IPS DF 4.7 (cell line): ENCODE measurements at regions not wholly inside any gene's neighbourhood (a gene's known extent, or its start where the extent isn't known, plus 50 kb on each side); places are given as distances from the start of the nearest gene placed in this dataset.
"Not testable (repeated sequence)": the region's sequence is repeated elsewhere in the genome, so short reads cannot be mapped to it uniquely, and the experiment has no call there.

Source experiments
- DNase-seq: peaks from one replicate; pipeline ENCODE4 v3.0.0-alpha.2; 2013; ENCODE audit warnings: low spot score; ENCODE audit errors: extremely low read depth

DNA sequence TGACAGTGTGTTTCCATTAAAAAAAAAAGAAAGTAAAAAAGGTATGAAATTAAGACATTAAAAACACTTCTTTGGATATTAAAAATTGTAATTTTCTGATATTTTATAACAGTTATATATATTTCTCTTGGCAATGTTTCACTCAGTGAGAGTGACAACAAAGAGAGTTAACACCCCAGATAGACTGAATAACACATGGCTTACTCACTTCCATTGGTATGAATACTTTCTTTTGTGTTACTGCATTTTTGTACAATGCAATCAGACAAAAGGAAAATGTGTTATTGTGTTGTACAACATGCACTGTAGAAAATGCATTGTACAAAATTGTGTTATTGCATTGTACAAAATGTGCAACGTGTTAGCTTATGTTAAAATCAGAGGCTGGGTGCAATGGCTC, 676.6 kb upstream of the AMELY start:
- DNase-seq = not testable (repeated sequence)

DNA sequence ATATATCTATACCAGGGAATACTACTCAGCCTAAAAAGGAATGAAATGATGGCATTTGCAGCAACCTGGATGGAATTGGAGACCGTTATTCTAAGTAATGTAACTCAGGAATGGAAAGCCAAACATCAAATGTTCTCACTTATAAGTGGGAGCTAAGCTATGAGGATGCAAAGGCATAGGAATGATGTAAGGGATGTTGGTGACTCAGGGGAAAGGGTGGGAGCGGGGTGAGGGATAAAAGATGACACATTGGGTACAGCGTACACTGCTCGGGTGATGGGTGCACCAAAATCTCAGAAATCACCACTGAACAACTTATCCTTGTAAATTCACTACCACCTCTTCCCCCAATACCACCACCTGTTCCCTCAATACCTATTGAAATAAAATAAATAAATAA, 651.0 kb upstream of the AMELY start:
- no peak for DNase-seq

DNA sequence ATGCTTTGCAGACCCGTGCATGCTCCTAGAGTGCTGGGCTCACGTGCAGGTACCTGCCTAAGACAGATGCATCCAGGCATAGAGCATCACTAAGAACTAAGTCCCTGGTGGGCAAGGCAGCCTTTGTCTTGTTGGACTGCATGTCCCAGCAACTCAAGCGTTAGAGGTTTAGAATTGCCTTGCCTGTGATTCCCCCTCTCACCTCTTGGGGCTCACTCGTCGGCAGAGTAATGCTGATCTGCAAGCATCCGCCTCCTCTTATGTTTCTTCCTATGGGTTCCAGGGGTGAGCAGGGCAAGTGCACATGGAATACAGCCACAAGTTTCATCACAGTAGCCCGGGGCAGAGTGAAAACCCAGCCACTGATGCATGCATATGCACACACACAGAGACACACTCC, 646.1 kb upstream of the AMELY start:
- no peak for DNase-seq

DNA sequence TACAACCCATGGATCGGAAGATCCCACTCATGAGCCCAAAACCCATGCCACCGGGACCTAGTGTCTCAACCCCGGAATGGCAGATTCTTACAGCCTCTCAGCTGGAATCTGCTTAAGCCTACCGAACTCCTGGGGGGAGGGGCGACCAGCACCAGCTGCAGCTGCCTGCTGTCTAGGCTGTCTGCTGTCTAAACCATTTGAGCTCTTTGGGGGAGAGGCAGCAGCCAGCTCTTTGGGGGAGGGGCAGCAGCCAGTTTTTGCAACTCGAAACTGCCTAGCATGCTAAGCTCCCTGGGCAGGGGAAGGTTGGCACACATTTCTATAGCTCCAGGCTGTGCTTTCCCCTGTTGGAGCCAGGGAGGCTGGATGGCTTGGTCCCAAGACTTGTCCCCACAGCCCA, 643.5 kb upstream of the AMELY start:
- DNase-seq = no peak

DNA sequence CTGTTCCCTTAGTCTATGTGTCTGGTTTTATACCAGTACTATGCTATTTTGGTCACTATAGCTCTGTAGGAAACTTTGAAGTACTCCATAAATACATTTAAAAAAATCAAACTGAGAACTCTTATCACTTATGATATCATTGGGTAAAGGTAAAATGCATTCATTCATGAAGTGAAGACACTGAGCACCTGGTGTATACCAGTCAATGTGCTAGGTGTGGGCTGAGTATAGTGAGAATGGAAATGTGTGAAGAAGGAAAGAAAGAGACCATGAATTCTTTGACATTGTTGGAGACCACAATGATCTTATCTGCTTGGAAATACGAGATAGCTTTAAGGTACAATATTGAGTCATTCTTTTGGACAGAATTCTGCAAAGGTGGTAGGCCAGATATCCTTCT, 633.5 kb upstream of the AMELY start:
- DNase-seq = no peak

DNA sequence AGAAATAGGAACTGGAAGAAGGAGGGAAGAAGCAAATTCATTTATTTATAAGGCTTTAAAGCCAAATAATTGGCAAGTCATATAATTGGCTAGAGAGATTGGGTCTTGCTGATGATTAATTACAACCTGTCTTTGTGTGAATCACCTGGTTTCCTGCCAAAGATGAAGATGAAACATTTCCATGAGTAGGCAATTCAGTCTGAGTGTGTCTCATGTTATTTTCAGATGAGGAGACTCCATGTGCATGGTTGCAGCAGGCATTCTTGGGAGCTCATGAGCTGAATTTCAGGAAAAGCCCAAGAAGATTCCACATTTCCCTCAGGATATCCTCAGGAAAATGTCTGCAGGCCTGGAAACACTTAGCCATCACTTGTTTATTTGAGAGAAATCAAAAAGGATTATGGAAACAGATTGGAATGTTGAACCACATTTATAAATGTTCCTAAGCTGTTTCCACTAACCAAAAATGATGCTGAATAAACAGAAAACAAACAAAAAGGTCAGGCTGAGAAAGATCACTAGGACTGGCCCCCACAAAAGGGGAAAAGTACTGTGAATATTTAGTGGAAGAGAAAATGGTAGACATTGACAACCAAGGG, 632.7 kb upstream of the AMELY start:
- no peak for DNase-seq

DNA sequence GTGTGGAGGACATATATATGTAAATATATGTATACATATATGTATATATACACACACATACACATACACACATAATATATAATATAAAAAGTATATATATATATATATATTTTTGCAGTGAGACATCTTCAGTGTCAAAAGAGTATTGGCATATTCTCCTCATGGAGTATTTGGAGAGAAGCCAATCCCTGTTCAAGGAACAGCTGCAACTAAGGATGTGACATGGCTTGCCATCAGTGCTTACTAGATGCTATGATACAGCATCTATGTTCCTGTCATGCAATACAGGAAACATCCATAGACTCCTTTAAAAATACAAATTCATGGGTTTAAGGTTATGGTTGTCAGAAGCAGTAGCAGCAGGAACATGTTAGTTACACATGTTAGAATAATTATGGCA, 632.0 kb upstream of the AMELY start:
- no peak for DNase-seq

DNA sequence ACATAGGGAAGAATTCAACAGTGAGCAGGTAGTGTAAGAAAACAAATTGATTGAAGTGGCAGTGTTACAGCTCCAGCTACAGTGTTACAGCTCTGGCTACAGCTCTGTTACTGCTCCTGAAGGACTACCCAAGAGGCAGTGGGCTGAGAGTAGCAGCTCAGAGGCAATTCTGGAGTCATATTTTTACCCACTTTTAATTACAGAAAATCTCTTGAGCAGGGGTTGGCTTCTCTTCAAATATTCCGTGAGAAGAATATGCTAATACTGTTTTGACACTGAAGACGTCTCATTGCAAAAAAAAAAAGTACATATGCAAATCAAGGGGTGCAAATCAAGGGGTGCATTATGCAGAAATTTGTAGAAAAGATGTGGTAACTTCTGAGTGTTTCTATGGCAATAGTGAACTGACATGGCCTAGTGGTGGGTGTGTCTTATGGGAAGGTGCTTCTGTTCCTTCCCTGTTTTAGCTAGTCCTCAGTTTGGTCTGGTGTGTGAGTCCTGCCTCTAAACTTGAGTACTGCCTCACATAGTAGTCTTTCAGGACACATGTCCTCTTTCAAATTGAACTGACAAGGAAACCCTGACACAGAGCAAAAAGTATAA, 630.8 kb upstream of the AMELY start:
- DNase-seq = no peak

DNA sequence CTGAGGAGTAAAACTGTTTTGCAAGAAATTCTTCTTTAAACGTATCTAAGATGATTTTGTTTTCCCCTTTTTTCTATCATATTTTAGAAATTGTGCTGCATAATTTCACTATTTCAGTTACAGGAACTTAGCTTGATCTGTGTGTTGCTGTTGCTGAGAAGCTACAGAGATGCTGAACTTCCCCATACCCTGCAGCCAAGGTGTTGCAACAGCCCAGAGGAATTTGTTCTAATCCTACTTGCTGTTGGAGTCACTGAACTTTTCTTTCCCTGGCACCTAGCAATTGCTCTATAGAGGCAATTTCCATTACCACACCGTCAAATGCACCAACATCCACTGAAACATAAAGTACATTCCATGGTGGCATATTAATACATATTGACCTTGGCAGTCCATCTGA, 617.8 kb upstream of the AMELY start:
- DNase-seq = no peak

DNA sequence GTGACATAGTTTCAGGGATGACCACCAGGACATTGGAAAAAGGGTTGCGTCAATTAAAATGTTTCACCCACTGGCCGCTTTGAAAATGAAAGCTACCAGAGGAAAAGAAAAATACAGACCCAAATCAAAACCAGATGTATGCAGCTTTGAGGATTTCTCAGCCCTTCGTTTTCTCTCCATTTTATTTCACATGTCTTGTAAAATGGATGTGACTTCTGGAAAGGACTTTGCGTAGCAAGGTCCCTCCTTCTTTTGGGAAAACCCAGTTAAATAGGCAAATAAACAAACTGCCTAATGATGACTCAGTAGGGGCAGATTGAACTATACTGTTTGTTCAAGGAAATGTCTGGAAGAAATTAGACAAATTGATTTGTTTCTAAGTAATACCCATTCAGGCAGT, 616.0 kb upstream of the AMELY start:
- DNase-seq = not testable (repeated sequence)

DNA sequence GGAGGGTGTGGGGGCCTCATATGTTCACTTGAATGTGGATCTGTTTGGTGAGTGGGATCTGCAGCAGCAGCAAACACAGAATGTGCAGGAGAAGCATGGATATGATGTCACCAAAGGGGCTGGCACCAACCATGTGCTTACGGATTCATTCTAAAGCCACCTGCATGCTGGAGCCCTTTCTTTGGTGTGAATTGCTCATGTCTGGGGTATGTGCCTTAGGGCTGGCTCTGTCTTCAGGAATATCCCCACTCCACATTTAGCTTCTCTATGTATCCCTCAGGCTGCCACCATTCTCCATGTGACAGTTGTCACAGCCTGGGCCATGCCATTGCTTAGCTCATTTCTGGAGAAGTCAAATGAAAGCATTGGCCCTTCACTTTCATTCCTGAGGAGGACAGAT, 606.8 kb upstream of the AMELY start:
- DNase-seq = no peak

DNA sequence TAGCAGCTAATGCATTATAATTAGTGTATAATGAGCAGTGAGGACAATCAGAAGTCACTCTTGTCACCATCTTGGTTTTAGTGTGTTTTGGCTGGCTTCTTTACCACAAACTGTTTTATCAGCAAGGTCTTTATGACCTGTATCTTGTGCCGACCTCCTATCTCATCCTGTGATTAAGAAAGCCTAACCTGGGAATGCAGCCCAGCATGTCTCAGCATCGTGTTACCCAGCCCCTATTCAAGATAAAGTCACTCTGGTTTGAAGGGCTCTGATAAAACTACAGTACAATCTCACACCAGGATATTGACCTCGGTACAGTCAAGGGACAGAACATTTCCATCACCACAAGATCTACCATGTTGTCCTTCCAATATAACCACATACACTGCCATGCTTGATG, 604.7 kb upstream of the AMELY start:
- DNase-seq = no peak

DNA sequence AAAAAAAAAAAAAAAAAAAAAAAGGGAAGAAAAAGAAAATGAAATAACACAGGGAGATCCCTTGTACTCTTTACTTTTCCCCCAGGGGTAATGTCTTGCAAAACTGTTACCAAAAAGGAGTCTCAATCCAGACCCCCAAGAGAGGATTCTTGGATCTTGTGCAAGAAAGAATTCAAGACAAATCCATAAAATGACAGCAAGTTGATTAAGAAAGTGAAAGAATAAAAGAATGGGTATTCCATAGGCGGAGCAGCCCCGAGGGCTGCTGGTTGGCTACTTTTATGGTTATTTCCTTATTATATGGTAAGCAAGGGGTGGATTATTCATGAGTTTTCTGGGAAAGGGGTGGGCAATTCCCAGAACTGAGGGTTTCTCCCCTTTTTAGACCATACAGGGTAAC, 604.3 kb upstream of the AMELY start:
- no peak for DNase-seq

DNA sequence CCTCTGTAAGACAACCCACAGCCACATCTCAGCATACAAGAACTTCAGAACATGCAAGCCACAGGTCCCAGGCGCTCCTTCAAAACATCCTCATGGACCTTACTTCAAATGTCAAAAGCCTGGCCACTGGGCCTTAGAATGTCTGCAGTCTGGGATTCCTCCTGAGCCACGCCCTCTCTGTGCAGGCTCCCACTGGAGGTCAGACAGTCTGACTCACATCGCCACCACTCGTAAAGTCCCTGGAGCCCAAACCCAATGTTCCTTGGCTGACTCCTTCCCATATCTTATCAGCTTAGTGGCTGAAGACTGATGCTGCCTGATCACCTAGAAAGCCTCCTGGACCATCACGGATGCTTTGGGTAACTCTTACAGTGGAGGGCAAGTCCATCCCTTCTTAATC, 591.3 kb upstream of the AMELY start:
- DNase-seq = no peak

DNA sequence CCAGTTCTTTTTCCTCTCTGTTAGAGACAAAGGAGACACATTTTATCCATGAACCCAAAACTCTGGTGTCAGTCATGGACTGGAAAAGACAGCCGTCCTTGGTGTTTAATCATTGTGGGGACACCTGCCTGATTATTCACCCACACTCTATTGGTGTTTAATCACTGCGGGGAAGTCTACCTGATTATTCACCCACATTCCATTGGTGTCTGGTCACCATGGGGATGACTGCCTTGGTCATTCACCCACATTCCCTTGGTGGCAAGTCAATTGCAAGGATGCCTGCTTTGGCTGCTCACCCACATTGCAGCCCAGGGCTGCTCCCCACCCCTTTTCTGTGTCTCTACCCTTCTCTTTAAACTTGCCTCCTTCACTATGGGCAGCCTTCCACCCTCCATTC, 589.7 kb upstream of the AMELY start:
- no peak for DNase-seq

DNA sequence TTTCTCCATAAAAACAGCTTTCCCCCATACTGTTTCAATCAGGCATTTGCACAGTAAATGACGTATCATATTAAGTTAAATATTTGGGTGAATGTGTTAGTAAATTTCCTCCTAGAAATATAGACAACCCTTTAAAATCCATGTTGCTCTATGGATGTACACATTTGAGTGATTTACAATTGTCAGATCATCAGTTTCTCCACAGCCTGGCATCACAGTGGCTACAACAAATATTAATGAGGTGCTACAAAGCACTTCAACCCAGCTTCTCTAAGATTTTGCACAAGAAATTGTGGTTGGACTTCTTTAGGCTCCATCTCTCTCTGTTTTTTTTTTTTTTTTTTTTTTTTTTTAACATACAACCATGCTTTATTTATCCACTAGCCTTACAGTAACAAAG, 584.4 kb upstream of the AMELY start:
- no peak for DNase-seq

DNA sequence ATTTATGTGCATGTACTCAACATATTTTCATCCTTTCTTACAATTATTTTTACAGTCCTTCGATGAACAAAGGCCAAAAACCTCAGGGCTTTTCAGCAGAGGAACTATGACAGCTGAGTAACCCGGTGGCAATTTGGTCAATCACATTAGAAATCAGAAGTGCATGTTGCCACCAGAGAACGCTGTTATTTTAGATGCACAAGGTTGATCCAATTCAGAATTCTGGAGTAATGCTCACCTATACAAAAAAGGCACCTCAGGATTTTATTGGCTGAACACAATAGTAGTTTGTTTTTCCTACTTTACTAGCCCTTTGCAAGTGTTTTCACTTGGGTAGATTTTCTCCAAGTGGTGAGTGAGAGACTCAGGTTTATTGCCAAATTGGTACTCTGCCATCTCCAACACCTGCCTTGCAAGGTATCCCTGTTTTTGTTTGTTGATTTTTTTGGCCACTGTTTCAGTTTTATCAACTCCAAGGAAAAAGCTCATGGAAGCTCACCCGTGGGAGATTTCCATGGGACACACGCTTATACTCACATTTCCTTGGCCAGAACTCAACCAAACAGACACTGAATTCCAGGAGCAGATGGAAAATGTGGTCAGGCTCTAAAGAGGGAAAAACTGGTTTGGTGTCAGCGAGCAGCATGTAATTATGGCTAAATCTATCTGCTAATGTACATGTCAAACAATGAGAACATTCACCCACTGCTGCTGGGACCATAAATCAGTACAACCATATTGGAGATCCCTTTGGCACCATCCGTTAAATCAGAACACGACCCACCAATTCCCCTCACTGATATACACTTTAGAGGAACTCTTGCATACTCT, 573.1 kb upstream of the AMELY start:
- DNase-seq = not testable (repeated sequence)

DNA sequence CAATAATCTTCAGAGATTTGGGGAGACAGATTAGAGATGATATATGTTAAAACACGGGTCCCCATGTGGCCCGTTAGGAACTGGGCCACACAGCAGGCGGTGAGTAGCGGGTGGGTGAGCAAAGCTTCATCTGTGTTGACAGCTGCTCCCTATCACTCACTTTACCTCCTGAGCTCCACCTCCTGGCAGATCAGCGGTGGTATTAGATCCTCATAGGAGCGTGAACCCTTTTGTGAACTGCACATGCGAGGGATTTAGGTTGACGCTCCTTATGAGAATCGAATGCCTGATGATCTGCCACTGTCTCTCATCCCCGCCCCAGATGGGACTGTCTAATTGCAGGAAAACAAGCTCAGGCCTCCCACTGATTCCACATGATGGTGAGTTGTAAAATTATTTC, 560.4 kb upstream of the AMELY start:
- no peak for DNase-seq

DNA sequence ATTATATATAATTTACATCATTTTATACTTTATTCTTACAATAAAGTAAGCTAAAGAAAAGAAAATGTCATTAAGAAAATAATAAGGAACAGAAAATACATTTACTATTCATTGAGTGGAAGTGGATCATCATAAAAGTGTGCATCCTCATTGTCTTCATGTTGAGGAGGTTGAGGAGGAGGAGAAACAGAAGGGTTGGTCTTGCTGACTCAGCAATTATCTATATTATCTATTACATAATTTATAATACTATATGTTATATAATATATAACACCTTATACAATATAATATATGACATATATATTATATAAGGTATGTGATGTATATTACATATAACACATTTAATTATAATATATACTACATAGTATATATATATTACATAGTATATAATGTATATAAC, 558.5 kb upstream of the AMELY start:
- DNase-seq = no peak

DNA sequence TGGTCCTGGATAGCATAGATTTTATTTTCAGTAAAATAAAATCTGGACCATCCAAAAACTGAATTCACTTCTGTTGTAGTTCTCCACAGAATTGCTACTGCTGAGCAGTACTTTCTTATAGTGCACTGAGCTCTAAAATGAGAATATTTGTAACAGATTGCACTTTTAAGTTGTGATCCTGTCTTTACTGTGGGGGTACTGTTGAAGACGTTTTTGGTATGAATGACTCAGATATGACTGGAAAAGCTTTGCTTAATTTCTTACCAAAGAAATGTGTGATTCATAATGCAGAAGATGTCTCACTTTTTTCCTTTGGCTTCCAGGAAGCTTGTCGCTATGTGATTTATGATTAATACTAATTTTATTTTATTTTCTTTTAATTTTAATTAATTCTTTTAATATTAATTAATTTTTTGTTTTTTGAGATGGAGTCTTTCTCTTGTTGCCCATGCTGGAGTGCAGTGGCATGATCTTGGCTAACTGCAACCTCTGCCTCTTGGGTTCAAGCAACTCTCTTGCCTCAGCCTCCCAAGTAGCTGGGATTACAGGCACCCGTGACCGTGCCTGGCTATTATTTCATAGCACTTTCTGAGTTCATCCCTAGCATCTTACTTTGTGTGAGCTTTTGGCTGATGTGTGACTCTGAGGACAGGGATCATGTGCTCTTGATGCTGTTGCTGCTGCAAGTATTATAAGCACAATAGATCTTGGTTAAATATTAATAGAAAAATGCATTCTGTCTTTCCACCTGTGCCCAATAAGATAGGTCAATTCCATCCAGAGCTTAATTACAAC, 557.6 kb upstream of the AMELY start:
- no peak for DNase-seq

DNA sequence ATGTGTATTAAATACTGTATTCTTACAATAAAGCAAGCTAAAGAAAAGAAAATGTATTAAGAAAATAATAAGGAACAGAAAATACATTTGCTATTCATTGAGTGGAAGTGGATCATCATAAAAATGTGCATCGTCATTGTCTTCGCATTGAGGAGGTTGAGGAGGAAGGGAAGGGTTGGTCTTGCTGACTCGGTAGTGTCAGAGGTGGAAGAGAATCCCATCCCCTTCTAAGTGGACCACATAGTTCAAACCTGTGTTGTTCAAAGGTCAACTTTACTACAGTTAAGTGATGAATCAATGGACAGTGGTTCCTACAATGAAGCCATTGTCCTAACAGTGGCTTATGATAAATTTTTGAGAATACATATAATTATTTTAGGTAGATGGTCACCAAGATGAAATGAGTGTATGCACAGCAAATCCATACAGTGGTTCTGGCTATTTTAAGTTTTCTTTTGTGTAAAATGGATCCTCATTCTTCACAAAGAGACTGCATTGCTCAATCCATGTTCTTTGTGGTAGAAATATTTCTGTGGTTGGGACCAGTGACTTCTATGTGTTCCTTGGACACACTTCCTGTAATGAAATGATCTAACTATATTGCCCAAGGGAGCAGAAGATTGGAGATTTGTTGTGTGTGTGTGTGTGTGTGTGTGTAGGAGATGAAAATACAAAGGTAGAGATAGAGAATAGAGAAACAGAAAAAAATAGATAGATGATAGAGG, 556.4 kb upstream of the AMELY start:
- DNase-seq = no peak
